NCI-H2196 treated with DMSO at 0.1 percent for 48 hours (cell line): ENCODE measurements at regions not wholly inside any gene's neighbourhood (a gene's known extent, or its start where the extent isn't known, plus 50 kb on each side); places are given as distances from the start of the nearest gene placed in this dataset.
A peak's percentile ranks its signal among the peaks of the same experiment; 100 is the strongest.
"Not testable (repeated sequence)": the region's sequence is repeated elsewhere in the genome, so short reads cannot be mapped to it uniquely, and the experiment has no call there.

ENCODE experiments used
- DNase-seq: peaks from one replicate; lab custom pipeline; 2025; ENCODE audit not compliant: unreplicated experiment; lab: John Stamatoyannopoulos, UW

DNA sequence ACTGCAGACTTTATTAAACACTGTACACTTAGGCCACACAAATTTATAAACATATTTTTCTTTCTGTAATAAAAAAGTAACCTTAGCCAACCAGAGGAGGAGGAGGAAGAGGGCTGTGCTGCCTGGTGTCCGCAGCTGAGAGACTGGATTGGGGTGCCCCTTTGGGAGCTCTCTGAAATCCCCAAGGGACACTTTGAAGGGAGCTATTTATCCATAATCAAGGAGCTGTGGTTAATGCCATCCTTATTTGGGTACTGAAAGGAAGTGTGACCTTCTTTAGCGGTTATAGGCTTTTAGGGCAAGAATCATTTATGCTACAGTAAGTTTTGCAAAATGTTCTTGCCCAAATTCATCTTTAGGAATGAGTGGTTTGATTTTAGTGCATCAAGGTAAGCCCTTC lies 125.8 kb downstream of the RASSF10 start:
- DNase-seq: no peak

DNA sequence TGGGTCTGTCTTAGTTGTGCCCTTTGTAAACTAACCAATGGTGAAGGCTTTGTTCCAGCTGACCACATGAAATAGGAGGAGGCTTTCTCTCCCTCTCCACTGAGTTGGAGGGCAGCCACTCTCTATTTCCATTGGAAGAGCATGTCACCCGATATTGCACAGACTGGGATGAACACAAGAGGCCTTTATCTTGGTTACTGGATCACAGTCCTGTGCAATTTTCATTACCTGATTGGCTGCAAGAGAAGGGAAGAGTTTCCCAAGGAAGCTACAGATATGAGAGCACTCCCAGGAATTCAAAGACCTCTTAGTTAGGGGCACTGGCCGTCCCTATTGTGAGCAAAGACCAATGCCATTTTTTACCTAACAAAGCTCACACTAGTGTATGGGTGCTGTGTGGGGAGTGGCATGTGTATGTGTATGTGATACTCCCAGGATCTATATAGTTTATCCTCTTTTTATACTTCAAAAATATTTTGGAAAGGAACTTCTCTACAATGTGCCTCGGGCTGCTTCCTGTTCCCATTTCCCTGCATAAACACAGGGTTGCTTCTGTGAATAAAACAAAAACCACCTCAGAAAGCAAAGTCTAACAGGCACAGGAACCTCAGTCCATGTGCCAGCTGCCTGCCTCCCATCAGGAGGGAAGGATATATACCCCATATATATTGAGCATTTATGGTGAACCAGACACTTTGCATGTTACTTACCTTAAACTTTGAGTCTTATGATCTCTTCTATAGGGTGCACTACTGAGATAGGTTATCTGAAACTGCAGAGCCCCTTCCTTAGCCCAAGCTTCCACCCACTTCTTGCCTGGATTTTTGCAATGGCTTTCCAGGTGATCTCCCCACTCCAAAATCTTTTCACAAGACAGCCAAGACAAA lies 126.5 kb downstream of the RASSF10 start:
- DNase-seq: peak; percentile 94

DNA sequence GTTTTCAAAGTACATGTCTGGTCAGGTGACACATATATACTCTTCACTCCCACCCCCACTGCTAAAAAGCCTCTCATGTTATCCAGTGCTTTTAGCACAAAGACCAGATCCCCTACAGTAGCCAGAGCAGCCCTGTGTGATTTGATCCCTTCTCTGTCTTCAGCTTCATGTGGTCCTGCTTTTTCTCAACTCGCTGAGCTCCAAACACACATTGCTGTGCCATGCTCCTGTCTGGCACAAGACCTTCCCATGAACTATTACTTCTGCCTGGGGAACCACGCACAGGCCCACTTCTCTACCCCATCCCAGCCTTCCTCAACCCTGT lies 127.1 kb downstream of the RASSF10 start:
- DNase-seq: no peak

DNA sequence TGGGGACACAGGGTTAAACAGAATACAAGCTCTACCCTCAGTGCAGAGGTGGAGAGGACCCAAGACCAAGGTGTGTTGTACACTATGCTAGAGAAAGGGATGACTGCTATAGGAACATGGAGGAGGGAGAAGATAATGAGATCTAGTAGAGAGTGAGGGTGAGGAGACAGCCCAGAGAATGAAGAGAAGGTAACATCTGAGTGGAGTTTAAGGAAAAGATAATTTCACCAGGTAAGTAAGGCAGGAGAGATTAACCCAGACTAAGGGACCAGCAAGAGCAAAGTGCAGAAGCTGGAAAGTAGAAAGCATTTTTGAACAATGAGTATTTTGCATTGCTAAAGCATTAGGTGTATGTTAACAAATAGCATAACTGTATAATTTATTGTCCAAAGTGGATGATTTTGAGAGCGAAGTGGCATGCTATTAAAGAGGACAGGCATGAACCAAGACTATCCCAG lies 128.8 kb downstream of the RASSF10 start:
- DNase-seq: no peak

DNA sequence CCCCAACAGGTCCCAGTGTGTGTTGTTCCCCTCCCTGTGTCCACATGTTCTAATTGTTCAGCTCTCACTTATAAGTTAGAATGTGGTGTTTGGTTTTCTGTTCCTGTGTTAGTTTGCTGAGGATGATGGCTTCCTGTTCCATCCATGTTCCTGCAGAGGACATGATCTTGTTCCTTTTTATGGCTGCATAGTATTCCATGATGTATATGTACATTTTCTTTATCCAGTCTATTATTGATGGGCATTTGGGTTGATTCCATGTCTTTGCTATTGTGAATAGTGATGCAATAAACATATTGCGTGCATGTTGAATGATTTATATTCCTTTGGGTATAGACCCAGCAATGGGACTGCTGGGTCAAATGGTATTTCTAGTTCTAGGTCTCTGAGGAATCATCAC lies 130.0 kb downstream of the RASSF10 start:
- not testable (repeated sequence) for DNase-seq

DNA sequence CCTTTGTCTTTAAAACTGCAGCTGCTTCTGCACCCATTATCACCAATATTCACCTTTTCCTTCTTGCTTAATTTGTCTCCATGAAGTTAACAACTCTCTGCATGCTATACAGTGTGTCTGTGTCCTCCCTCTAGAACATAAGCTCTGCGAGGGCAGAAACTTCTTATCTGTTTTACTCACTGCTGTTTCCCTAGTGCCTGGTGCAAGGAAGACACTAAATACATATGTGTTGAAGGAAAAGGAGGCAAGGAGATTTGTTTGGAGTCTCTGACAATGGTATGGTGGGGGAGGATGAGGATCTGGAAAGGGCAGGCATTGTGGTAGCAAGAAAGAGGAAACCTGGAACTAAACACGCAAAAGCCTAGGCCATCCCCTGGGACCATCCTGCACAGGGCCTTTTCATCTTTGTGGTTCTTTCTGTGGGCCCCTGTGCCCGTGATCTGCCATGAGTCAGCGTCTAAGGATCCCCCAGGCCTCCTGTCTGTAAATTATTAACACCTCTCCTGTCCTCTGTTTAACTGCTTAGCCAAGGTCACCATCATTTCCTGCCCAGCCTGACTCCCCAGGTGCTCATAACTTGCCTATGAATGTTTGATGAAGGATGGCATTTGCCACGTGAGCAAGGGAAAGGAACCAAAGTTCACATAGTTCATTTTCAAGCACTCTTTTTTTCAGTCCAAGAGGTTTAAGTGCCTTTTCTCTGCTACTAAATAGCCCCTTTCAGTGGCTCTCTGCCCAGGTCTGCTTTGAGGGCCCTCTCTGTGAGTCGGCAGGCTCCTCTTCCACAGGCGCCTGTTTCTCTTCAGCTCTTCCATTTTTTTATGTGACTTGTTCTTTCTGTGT lies 131.1 kb downstream of the RASSF10 start:
- DNase-seq: peak; percentile 41

DNA sequence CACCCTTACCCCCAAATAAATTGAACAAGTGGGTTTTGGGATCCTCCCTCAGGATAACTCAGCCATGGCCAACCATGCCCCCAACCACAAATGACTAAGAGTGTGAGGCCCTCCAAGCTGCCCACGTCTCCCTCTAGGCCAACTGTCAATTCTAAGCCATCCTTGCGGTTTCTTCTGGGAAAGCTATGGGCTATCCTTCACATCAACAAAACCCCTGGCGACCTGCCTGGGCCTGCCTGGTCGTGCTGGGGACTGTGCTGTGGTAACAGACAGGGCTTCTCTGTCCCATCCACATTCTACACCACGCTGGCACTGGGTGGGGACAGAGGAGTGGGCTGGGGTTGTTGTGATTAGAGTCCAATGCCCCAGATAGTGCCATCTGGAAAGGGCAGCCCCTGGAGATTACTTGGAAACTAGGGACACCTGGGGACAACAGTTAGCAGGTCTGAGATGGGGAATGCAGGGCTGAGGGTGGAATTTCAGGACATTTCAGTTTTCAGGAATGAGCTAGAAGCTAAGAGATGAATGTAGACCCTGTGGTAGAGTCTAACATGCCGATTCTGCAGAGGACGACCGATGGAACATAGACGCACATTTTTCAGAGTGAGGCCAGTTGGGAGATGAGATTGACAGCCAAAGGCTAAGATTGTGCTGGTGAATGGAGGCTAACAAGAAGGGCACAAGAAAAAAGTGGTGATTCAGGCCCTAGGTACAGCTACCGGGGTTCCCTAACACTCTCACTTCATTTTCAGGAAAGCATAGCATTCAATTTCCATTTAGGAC lies 131.9 kb downstream of the RASSF10 start:
- DNase-seq: peak; percentile 16

DNA sequence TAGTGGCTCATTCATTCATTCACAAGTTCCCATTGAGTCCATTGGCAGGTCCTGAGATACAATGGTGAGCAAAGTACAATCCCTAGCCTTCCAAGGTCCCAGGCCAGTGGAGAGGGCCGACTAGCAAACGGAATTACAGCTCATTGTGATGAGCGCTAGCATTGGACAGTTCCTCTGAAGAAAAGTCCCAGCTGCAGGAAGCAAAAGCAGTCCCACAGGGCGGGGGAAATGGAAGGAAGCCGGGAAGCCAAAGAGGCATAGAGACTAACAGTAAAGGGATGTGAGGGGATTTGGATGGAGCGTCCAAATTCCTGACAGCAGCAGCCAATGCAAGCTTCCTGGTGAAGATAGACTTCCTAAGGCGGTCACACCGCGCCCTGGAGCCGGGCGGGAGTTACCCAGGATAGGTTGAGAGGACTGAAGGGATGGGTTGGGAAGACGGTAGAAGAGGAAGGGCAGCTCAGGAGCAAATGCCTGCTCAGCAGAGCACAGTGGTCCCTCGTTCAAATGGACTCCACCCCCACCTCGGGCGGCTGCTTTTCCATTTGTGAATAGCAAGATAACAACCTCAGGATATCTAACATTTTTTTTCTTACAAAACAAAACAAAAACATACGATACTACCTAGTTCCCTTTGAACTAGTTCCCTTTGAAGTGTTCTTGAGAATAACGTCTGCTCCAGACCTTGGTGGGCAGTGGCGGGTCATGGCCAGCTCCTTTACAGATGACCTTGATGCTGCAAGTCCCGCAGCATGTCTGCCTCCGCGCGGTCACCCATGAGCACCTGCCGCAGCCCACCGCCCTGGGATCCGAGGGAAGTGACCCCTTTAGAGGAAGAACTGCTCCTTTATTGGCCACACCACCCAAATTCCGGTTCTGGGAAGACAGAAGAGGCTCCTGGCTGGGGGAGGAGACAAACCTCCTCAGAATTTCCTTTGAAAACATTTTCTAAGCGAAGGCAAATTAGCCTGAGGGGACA lies 132.9 kb downstream of the RASSF10 start:
- no peak for DNase-seq

DNA sequence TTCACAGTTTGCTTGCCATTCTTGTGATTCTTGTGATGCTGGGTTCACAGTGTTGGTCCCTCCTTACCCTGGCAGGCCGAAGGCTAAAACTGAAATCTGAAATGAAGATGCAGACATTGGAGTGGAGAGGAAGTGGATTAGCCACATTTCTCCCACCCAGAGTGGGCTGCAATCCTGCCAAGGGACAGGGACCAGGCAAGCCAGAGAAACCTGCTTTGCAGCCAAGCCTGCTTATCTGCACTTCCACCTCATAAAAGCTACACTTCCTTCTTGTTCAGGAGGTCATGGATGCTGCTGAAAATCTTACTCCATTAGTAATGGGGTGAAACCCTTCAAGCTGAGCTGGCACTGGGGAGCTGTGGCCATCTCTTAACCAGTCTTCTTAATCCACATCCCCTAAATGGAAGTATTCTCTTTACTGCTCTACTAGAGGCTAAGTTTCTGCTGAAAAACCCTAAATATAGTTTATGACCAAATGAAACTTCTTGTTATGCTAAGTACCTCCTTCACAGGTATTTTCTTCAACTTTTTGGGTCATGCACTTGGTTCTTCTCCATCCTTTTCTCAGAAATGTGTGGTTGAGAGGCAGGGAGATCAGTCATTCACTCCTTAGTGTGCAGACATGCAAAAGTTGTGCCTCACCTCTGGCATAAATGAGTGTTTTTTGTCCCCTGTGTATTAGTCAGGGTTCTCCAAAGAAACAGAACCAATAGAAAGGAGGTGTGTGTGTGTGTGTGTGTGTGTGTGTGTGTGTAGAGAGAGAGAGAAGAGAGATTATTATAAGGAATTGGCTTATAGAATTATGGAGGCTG lies 133.9 kb upstream of the BMAL1 start:
- DNase-seq: no peak

DNA sequence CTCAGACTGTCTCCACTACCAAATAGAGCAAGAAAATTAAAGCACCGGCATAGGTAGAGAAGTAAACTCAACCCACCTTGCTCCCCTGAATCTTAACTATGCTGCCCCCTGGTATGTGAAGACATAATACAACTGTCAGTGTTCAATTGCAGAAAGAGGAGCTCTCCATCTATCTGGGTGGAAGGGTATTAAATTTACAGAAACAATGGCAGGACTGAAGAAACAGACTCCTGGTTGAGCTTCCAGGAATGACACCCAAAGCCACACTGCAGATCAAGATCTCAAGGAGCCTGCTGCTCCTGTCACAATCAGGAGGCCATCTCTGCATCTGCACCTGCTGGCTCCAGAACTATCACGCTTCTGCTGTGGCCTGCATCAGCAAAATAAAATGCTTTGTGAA lies 132.1 kb upstream of the BMAL1 start:
- DNase-seq: no peak

DNA sequence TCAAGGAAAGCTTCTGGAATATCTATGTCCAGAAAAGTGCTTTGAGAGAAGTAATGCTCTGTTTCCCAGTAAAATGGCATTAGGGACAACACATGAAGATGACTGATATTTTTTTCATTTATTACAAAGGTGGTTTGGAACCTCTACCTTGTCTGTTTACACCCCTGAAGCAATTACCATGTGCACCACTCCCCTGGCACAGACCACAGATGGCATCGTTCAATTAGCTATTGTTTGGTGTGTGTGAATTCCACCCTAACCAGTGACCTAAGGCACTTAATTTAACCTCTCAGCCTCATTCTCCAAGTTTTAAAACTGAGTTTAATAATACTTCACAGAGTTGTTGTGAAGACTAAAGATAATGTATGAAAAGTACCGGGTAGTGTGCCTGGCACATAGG lies 127.6 kb upstream of the BMAL1 start:
- DNase-seq: no peak

DNA sequence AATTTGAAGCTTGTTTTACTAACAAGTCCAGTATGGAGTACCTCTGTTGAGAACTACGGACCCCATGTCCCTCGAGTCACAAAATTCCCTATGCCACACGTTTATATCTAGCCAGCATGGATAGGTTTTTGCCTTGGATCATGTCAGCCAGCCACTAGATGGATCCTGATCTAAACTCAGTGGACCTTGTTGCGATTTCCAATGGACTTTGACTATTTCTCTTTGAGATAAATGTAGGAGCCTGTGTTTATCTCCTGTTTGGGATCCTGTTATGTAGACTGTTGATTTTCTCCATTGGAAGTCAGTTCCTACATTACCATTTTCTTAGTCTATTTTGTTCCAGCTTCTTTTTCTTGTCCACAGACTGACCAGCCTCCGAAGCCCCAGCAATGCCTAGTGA lies 127.1 kb upstream of the BMAL1 start:
- DNase-seq: no peak

DNA sequence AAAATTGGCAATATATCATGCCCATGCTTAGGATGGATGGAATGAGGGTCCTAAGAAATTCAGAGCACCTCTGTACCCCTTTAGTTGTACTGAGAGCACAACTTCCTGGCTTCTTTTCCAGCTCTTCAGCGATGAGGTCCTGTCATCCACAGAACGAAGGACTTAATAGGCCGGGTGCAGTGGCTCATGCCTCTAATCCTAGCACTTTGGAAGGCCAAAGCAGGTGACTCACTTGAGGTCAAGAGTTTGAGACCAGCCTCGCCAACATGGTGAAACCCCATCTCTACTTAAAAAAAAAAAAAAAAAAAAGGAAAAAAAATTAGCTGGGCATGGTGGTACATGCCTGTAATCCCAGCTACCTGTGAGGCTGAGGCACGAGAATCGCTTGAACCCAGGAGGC lies 125.3 kb upstream of the BMAL1 start:
- DNase-seq: no peak

DNA sequence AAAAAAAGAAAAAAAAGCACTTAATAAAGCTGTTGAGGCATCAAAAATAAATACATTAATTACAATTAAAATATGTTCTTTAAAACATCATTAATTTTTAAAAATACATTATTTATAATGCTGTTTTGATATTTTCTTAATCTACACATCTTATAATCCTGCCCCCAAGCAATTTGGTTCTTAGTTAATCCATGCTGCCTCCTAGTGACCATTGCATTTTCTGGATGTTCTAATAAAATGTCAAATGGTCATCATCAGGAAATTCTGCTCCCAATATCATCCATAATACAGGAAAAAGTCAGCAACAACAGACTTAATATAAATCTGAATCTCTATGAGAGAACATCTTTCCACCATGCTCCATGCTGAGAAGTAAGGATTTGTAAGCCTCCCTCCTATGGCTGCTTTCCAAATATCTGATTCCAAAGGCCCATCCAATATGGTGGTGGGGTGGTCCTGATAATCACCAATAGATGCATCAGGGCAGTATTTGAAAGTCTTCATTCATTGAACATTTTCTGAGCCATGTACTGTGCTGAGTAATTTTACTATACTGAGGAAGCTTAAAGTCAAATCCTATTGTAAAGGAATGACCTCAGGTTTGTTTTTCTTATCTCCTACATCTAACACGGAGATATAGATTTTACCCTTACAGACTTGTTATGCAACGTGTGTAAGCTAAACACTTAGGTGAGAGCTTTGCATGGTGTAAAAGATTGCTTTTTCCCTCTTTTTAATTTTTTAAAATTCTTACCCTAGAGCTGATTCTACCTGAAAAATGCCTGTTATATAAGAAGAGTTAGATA lies 124.7 kb upstream of the BMAL1 start:
- DNase-seq: no peak

DNA sequence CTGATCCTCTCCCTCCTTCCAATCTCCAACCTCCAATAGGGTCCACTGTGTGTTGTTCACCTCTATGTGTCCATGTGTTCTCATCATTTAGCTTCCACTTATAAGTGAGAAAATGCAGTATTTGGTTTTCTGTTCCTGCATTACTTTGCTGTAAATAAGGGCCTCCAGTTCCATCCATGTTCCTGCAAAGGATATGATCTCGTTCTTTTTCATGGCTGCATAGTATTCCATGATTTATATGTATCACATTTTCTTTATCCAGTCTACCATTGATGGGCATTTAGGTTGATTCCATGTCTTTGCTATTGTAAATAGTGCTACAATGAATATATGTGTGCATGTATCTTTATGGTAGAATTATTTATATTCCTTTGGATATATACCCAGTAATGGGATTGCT lies 123.2 kb upstream of the BMAL1 start:
- not testable (repeated sequence) for DNase-seq

DNA sequence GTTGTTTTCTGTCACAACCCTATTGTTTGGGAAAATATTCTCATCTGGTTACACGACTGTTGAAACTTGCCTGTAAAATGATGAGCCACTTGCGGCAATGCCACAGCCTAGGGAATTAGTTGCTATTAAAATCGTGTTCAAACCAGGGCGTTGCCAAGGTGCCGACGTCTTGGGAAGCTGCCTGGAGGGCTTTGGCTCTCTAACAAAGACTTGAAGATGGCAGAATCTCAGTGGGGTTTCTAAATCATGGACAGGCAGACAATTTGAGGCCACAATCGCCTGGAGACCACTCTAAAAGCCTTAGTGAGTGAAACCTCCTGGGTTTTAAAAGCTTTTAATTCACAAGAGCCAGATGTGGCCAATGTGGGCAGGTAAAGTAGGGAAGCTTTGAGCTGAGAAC lies 117.2 kb upstream of the BMAL1 start:
- DNase-seq: no peak

DNA sequence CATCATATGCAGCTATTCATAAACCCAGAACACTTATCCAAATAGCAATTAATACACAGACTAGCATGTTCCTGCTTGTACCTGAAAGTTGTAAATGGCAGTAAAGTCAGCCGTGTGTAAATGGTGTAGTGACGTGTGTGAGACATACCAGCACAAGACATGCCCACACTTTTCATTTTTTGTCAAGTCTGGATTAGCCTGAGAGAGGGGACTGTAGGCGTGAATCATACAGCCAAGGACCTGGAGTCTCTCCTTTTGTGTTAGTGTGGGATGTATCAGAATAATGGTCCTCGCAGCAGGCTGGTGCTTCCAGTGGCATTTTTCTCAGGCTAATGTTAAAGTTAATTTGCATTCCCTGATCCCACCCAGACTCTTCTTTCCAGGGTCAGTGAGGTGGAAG lies 116.8 kb upstream of the BMAL1 start:
- no peak for DNase-seq

DNA sequence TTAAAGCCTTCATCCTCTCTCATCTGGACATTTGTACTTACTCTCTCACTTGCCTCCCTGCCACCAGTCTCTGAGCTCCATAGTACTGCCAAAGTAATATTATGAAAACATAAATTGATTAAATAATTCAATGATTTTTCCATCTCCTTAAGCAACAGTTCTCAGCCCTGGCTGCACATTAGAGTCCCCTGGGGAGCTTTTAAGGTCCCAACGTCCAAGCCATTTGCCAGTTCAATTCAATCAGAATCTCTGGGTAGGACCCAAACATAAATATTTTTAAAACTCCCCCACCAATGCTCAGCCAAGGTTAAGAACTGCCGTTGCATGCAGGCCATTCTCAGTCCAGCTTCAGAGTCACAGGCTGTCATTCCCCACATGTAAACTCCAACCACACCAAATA lies 114.4 kb upstream of the BMAL1 start:
- no peak for DNase-seq

DNA sequence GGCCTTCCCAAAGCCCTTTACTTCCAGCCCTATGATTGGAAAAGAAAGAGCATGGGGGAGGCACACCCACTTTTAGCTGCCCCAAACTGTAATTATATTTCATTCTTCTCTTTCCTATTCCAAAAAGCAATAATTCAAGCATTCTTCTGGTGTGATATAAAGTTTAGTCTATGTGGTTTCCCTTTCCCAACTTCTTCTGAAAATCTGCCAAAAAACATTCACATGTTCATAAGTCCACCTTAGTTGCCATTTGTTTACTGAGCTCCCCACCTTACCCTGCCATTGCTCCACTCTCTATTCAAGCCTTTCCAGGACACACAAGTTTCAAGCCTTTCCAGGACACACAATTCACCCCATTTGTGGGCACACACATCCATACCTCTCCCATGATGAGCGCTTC lies 111.6 kb upstream of the BMAL1 start:
- DNase-seq: no peak
